ENCODE measurements at regions not wholly inside any gene's neighbourhood (a gene's known extent, or its start where the extent isn't known, plus 50 kb on each side); places are given as distances from the start of the nearest gene placed in this dataset.

DNA sequence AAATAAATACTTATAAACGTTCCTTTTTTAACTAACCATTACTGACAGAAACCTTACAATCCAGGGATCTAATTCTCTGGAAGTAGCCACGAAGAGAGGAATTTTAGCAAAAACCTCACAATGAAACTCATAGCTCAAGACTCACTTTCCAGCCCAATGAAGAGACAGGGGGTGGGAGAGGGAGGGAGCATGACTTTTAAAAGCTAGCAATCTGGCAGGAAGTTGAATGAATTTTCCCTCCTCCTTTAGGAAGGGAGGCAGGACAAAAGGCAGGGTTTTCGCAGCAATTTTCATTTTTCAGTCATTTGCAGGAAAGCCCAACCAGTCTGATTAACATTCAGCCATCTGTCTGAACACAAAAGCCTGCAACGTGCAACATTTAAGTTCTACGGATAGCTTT lies 381.5 kb upstream of the PSMD7 start:
- no peak overlapping the region for H3K4me3 ChIP-seq
- H3K4me1 ChIP-seq: no peaks in the 10 kb centered on the region
- H3K9me3 ChIP-seq: no peaks in the 10 kb centered on the region
- TF ChIP-seq, protein P1, sequence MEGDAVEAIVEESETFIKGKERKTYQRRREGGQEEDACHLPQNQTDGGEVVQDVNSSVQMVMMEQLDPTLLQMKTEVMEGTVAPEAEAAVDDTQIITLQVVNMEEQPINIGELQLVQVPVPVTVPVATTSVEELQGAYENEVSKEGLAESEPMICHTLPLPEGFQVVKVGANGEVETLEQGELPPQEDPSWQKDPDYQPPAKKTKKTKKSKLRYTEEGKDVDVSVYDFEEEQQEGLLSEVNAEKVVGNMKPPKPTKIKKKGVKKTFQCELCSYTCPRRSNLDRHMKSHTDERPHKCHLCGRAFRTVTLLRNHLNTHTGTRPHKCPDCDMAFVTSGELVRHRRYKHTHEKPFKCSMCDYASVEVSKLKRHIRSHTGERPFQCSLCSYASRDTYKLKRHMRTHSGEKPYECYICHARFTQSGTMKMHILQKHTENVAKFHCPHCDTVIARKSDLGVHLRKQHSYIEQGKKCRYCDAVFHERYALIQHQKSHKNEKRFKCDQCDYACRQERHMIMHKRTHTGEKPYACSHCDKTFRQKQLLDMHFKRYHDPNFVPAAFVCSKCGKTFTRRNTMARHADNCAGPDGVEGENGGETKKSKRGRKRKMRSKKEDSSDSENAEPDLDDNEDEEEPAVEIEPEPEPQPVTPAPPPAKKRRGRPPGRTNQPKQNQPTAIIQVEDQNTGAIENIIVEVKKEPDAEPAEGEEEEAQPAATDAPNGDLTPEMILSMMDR (IDR thresholded peaks at IDR 0.05): no peak
- TF ChIP-seq POLR2A (IDR thresholded peaks at IDR 0.05): no peak
- no peak overlapping the region for H3K27ac ChIP-seq
- H3K36me3 ChIP-seq: no peaks in the 10 kb centered on the region
- no peaks in the 10 kb centered on the region for H3K27me3 ChIP-seq
- DNase-seq: no peak

DNA sequence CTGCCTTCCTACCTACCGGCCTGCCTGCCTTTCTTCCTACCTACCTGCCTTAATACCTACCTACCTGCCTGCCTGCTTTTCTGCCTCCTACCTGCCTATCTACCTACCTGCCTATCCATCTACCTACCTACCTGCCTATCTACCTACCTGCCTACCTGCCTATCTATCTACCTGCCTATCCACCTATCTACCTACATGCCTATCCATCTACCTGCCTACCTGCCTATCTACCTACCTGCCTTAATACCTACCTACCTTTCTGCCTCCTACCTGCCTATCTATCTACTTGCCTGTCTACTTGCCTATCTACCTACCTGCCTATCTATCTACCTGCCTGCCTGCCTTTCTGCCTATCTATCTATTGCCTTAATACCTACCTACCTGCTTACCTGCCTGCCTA lies 383.8 kb upstream of the PSMD7 start:
- Histone ChIP-seq H3K4me3 (no peak overlapping the region), H3K27ac (no peak overlapping the region), H3K27me3 (no peaks in the 10 kb centered on the region), H3K9me3 (no peaks in the 10 kb centered on the region), H3K4me1 (no peaks in the 10 kb centered on the region), H3K36me3 (no peaks in the 10 kb centered on the region)
- no peak for DNase-seq
- TF ChIP-seq POLR2A (IDR thresholded peaks at IDR 0.05): no peak
- TF ChIP-seq, protein P1 (IDR thresholded peaks at IDR 0.05): no peak

DNA sequence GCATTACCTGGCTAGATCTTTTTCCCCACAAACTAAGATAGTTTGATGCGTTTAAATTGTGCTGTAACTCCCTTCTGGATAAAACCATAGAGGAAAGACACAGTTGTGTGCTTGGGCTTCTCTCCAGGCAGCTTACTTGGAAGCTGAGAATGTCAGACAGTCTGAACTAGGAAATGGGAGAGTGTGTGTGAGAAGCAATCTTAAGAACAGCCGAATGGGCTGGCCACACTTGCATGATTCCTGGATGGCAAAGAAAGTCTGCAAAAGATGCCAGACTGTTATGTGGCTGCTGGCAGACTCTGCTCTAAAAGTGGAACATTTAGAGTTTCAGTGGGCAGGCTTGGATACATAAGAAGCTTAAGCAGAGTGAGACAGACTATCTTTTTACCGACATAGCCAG lies 384.3 kb upstream of the PSMD7 start:
- no peak for DNase-seq
- no peaks in the 10 kb centered on the region for H3K9me3 ChIP-seq
- H3K27me3 ChIP-seq: no peaks in the 10 kb centered on the region
- no peaks in the 10 kb centered on the region for H3K36me3 ChIP-seq
- TF ChIP-seq, protein P1 (IDR thresholded peaks at IDR 0.05): no peak
- no peak for TF ChIP-seq POLR2A (IDR thresholded peaks at IDR 0.05)
- no peaks in the 10 kb centered on the region for H3K4me1 ChIP-seq
- no peak overlapping the region for H3K4me3 ChIP-seq
- no peak overlapping the region for H3K27ac ChIP-seq

DNA sequence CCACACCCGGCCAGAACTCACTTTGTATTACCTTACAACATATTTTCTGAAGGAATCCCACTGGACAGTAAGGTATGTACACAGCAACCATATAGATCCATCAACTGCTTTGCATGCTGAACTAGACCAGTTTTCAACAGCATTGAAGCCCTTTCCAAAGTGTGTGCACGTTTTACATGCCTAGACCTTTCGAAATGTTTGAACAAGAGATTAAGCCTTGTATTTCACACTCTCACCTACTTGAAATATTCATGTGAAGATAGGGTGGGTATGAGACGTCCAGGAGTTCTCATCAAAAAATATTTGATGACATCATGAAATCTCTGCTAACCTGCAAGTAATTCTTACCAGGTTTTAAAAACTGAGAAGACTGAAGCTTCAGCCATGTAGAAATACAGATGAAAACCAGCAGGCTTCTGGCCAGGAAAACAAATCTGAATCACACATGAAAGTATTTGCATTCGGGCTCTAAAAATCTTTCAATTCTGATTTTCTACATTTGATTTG lies 387.0 kb upstream of the PSMD7 start:
- no peak overlapping the region for H3K27ac ChIP-seq
- H3K4me3 ChIP-seq: no peak overlapping the region
- H3K27me3 ChIP-seq: no peaks in the 10 kb centered on the region
- TF ChIP-seq POLR2A (IDR thresholded peaks at IDR 0.05): no peak
- TF ChIP-seq, protein P1 (IDR thresholded peaks at IDR 0.05): no peak
- no peak for DNase-seq
- H3K36me3 ChIP-seq: no peaks in the 10 kb centered on the region
- no peaks in the 10 kb centered on the region for H3K9me3 ChIP-seq
- H3K4me1 ChIP-seq: no peaks in the 10 kb centered on the region

DNA sequence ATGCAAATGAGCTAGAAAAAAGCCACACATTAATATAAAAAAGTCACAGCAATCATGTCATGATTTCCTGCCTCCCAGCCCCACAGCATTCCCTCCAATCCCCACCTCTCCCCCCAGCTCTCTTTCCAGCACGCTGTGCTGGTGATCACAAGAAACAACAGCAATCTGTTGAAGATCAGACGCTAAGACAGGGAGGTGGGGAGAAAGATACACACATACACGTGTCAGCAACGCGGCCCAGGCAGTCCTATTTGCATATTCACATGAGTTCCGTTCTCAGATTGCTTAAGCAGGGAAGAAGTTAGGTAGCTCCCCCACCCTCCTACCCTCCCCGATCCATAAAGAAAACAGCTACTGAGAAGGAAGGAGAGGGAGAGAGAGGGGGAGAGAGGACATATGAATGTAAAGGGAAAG lies 405.5 kb upstream of the PSMD7 start:
- Histone ChIP-seq H3K4me3 (no peak overlapping the region), H3K9me3 (peaks cover 0 to 3% (median 0%) of the 10 kb centered on the region in 4 donors), H3K4me1 (no peaks in the 10 kb centered on the region), H3K36me3 (no peaks in the 10 kb centered on the region), H3K27me3 (no peaks in the 10 kb centered on the region), H3K27ac (no peak overlapping the region)
- DNase-seq: no peak
- TF ChIP-seq, protein P1 (IDR thresholded peaks at IDR 0.05): no peak
